NCI-H1694 treated with DMSO at 0.1 percent for 48 hours (cell line): ENCODE measurements at regions not wholly inside any gene's neighbourhood (a gene's known extent, or its start where the extent isn't known, plus 50 kb on each side); places are given as distances from the start of the nearest gene placed in this dataset.
A peak's percentile ranks its signal among the peaks of the same experiment; 100 is the strongest.

Experiments used
- DNase-seq: peaks from one replicate; lab custom pipeline; 2025; lab: John Stamatoyannopoulos, UW

- no peak for DNase-seq
Observed at GRCh38 chr2:221283896-221284545, 288.1 kb downstream of the EPHA4 start.

- DNase-seq = no peak
Observed at GRCh38 chr2:221285148-221285547, 287.0 kb downstream of the EPHA4 start.

GRCh38 chr2:221286406-221286805 lies 285.7 kb downstream of the EPHA4 start:
- no peak for DNase-seq

- DNase-seq = no peak
Observed at GRCh38 chr2:221289389-221289788, 282.7 kb downstream of the EPHA4 start.

- no peak for DNase-seq
Observed at GRCh38 chr2:221289846-221290245, 282.3 kb downstream of the EPHA4 start.

GRCh38 chr2:221293949-221294742 lies 278.0 kb downstream of the EPHA4 start:
- peak; percentile 73 for DNase-seq

GRCh38 chr2:221304916-221305315 lies 267.2 kb downstream of the EPHA4 start:
- no peak for DNase-seq

GRCh38 chr2:221308507-221309066 lies 263.5 kb downstream of the EPHA4 start:
- no peak for DNase-seq

GRCh38 chr2:221309892-221310583 lies 262.1 kb downstream of the EPHA4 start:
- DNase-seq = no peak

- DNase-seq = no peak
Observed at GRCh38 chr2:221310730-221311129, 261.4 kb downstream of the EPHA4 start.

- DNase-seq = no peak
Observed at GRCh38 chr2:221312634-221313033, 259.5 kb downstream of the EPHA4 start.

GRCh38 chr2:221314786-221315185 lies 257.3 kb downstream of the EPHA4 start:
- DNase-seq = no peak

- DNase-seq = no peak
Observed at GRCh38 chr2:221318376-221319130, 253.6 kb downstream of the EPHA4 start.

- no peak for DNase-seq
Observed at GRCh38 chr2:221322741-221323140, 249.4 kb downstream of the EPHA4 start.

- no peak for DNase-seq
Observed at GRCh38 chr2:221323513-221323912, 248.6 kb downstream of the EPHA4 start.

GRCh38 chr2:221330436-221330835 lies 241.7 kb downstream of the EPHA4 start:
- DNase-seq = no peak

GRCh38 chr2:221334481-221335218 lies 237.5 kb downstream of the EPHA4 start:
- no peak for DNase-seq

GRCh38 chr2:221335219-221335752 lies 236.8 kb downstream of the EPHA4 start:
- DNase-seq = no peak

GRCh38 chr2:221336967-221337366 lies 235.1 kb downstream of the EPHA4 start:
- no peak for DNase-seq

- no peak for DNase-seq
Observed at GRCh38 chr2:221337957-221338685, 234.0 kb downstream of the EPHA4 start.
